ENCODE measurements at regions not wholly inside any gene's neighbourhood (a gene's known extent, or its start where the extent isn't known, plus 50 kb on each side); places are given as distances from the start of the nearest gene placed in this dataset.

GRCh38 chr21:24367936-24368335 lies 1239.3 kb downstream of the MRPL39 start:
- H2BK15ac ChIP-seq (ENCODE audit: low read length): no peak overlapping the region
- TF ChIP-seq CEBPB (IDR thresholded peaks at IDR 0.05; ENCODE audit: low read depth, low read length): no peak
- TF ChIP-seq, protein P1, sequence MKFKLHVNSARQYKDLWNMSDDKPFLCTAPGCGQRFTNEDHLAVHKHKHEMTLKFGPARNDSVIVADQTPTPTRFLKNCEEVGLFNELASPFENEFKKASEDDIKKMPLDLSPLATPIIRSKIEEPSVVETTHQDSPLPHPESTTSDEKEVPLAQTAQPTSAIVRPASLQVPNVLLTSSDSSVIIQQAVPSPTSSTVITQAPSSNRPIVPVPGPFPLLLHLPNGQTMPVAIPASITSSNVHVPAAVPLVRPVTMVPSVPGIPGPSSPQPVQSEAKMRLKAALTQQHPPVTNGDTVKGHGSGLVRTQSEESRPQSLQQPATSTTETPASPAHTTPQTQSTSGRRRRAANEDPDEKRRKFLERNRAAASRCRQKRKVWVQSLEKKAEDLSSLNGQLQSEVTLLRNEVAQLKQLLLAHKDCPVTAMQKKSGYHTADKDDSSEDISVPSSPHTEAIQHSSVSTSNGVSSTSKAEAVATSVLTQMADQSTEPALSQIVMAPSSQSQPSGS (IDR thresholded peaks at IDR 0.05; ENCODE audit: low read length): no peak
- no peak for TF ChIP-seq TBP (IDR thresholded peaks at IDR 0.05; ENCODE audit: low read depth, low read length)
- TF ChIP-seq ATF3 (IDR thresholded peaks at IDR 0.05; ENCODE audit: insufficient read depth, low read depth, low read length): no peak
- TF ChIP-seq CHD2 (IDR thresholded peaks at IDR 0.05; ENCODE audit: low read length): no peak
- no peak for TF ChIP-seq NRF1 (IDR thresholded peaks at IDR 0.05; ENCODE audit: low read depth, low read length)
- no peak for TF ChIP-seq BCL11A (IDR thresholded peaks at IDR 0.05; ENCODE audit: low read depth in 2 of 2, low read length in 2 of 2)
- no peak for TF ChIP-seq CBX8 (IDR thresholded peaks at IDR 0.05; ENCODE audit: borderline replicate concordance, low read depth, low read length)
- no peak for TF ChIP-seq CBX5 (IDR thresholded peaks at IDR 0.05; ENCODE audit: low read depth, low read length)
- H4K8ac ChIP-seq (ENCODE audit: extremely low read depth, insufficient read depth, low read length): no peak overlapping the region
- H3K23ac ChIP-seq (ENCODE audit: insufficient read length): no peak overlapping the region
- no peak overlapping the region for H2BK5ac ChIP-seq (ENCODE audit: low read depth, low read length)
- H2BK20ac ChIP-seq (ENCODE audit: low read length): no peak overlapping the region
- H3K4me2 ChIP-seq (ENCODE audit: insufficient read depth in 1 of 2, low read depth in 2 of 2, low read length in 2 of 2): no peak overlapping the region
- H3K4ac ChIP-seq (replicated peaks; ENCODE audit: insufficient read length, low read depth, low read length): no peak overlapping the region
- no peak overlapping the region for H2BK12ac ChIP-seq (ENCODE audit: low read depth, low read length)
- ChIA-PET CTCF (ENCODE audit: partially characterized antibody) (no interaction called here), POLR2A (ENCODE audit: partially characterized antibody) (no interaction called here)
- no peak overlapping the region for H2AK5ac ChIP-seq (ENCODE audit: low read depth, low read length)
- H3K18ac ChIP-seq (ENCODE audit: extremely low read depth, low read length): no peak overlapping the region
- H3K56ac ChIP-seq (replicated peaks; ENCODE audit: insufficient read length, low read depth, low read length): no peak overlapping the region
- H3K9ac ChIP-seq (replicated peaks in 1 of 4; ENCODE audit: extremely low read depth in 1 of 4, low read depth in 3 of 4, low read length in 3 of 4): no peak overlapping the region
- no peaks in the 10 kb centered on the region for H3K36me3 ChIP-seq (ENCODE audit: control insufficient read depth in 2 of 4, insufficient read depth in 4 of 4, low read length in 3 of 4)
- no peaks in the 10 kb centered on the region for H3K79me1 ChIP-seq (ENCODE audit: low read depth, low read length)
- H3K4me3 ChIP-seq (ENCODE audit: extremely low read depth in 1 of 4, insufficient read depth in 2 of 4, low read depth in 3 of 4, low read length in 4 of 4): no peak overlapping the region
- no peak overlapping the region for H3K14ac ChIP-seq (ENCODE audit: insufficient read length)
- H4K20me1 ChIP-seq (replicated peaks in 1 of 2; ENCODE audit: control insufficient read depth in 1 of 2, insufficient read depth in 2 of 2, low read length in 2 of 2): no peaks in the 10 kb centered on the region
- H3K27me3 ChIP-seq (replicated peaks in 1 of 4; ENCODE audit: control insufficient read depth in 3 of 4, extremely low read depth in 1 of 4, insufficient read depth in 3 of 4, low read length in 3 of 4): no peaks in the 10 kb centered on the region
- H4K91ac ChIP-seq (replicated peaks; ENCODE audit: insufficient read length, low read length): no peak overlapping the region
- H2AFZ ChIP-seq (ENCODE audit: low read length): no peak overlapping the region; the same call in 1 of the 2 replicates
- no peak overlapping the region for H2BK120ac ChIP-seq (replicated peaks; ENCODE audit: low read depth, low read length)
- H3K4me1 ChIP-seq (replicated peaks in 1 of 4; ENCODE audit: control insufficient read depth in 3 of 4, insufficient read depth in 4 of 4, low read length in 3 of 4): no peaks in the 10 kb centered on the region
- FAIRE-seq (no peak), DNase-seq (ENCODE audit: low read depth in 1 of 2, low spot score in 2 of 2) (no peak)
- H4K5ac ChIP-seq (ENCODE audit: insufficient read length, low read depth, low read length): no peak overlapping the region
- H3K23me2 ChIP-seq (ENCODE audit: low read depth, low read length): no peaks in the 10 kb centered on the region
- H3K9me3 ChIP-seq (ENCODE audit: insufficient read depth in 2 of 2, low read depth in 1 of 2, low read length in 1 of 2): peaks cover 3 to 10% of the 10 kb centered on the region in 2 experiments; a peak in 1 of 4 replicates
- no peaks in the 10 kb centered on the region for H3K79me2 ChIP-seq (ENCODE audit: control insufficient read depth in 1 of 2, insufficient read depth in 2 of 2, low read length in 2 of 2)
- no peak overlapping the region for H3K27ac ChIP-seq (ENCODE audit: low read depth, low read length)
